ENCODE measurements at regions not wholly inside any gene's neighbourhood (a gene's known extent, or its start where the extent isn't known, plus 50 kb on each side); places are given as distances from the start of the nearest gene placed in this dataset.

- DNase-seq, result no peak
- no peaks in the 10 kb centered on the region for H3K9me3 Mint-ChIP-seq
- ATAC-seq (replicated peaks in 1 of 4), result no peak
- Histone ChIP-seq H3K9me3 (no peaks in the 10 kb centered on the region), H3K36me3 (ENCODE audit: control insufficient read depth in 2 of 2, extremely low read depth in 1 of 2, insufficient read depth in 1 of 2, low read length in 1 of 2) (no peaks in the 10 kb centered on the region), H3K27me3 (replicated peaks in 1 of 2; ENCODE audit: control insufficient read depth in 2 of 2, extremely low read depth in 1 of 2, insufficient read depth in 2 of 2, low read length in 1 of 2) (no peaks in the 10 kb centered on the region), H3K4me1 (ENCODE audit: control insufficient read depth in 1 of 2, extremely low read depth in 1 of 2, insufficient read depth in 2 of 2, low read length in 2 of 2) (no peaks in the 10 kb centered on the region), H3K4me3 (ENCODE audit: control insufficient read depth in 1 of 2, extremely low read depth in 1 of 2, low read length in 1 of 2) (no peak overlapping the region), H3K27ac (ENCODE audit: low read length) (no peak overlapping the region)
- H3K4me3 Mint-ChIP-seq, result no peak overlapping the region
- no peak overlapping the region for H3K27ac Mint-ChIP-seq
- H3K36me3 Mint-ChIP-seq, result no peaks in the 10 kb centered on the region
- CTCF ChIA-PET, result no interaction called here
- WGBS (ENCODE audit: insufficient coverage), result no CpG with 5 or more reads among the region's 2 CpGs
- H3K4me1 Mint-ChIP-seq, result no peaks in the 10 kb centered on the region
- POLR2A ChIA-PET, result no interaction called here
- H3K27me3 Mint-ChIP-seq, result peaks cover 0 to 12% of the 10 kb centered on the region in 2 donors
Observed at GRCh38 chrX:9141496-9141895, 107.6 kb upstream of the FAM9B start.

GRCh38 chrX:9144701-9145241 is 110.8 kb upstream of the FAM9B start:
- Histone ChIP-seq H3K27me3 (replicated peaks in 1 of 2; ENCODE audit: control insufficient read depth in 2 of 2, extremely low read depth in 1 of 2, insufficient read depth in 2 of 2, low read length in 1 of 2) (no peaks in the 10 kb centered on the region), H3K9me3 (no peaks in the 10 kb centered on the region), H3K27ac (ENCODE audit: low read length) (no peak overlapping the region), H3K4me3 (ENCODE audit: control insufficient read depth in 1 of 2, extremely low read depth in 1 of 2, low read length in 1 of 2) (no peak overlapping the region), H3K36me3 (ENCODE audit: control insufficient read depth in 2 of 2, extremely low read depth in 1 of 2, insufficient read depth in 1 of 2, low read length in 1 of 2) (no peaks in the 10 kb centered on the region), H3K4me1 (ENCODE audit: control insufficient read depth in 1 of 2, extremely low read depth in 1 of 2, insufficient read depth in 2 of 2, low read length in 2 of 2) (no peaks in the 10 kb centered on the region)
- POLR2A ChIA-PET, result no interaction called here
- CTCF ChIA-PET, result no interaction called here
- no CpG with 5 or more reads among the region's 13 CpGs for WGBS (ENCODE audit: insufficient coverage)
- no peaks in the 10 kb centered on the region for H3K4me1 Mint-ChIP-seq
- no peaks in the 10 kb centered on the region for H3K36me3 Mint-ChIP-seq
- peaks cover 0 to 12% of the 10 kb centered on the region in 2 donors for H3K27me3 Mint-ChIP-seq
- DNase-seq, result no peak
- no peak for ATAC-seq (replicated peaks in 1 of 4)
- H3K9me3 Mint-ChIP-seq, result no peaks in the 10 kb centered on the region
- no peak overlapping the region for H3K27ac Mint-ChIP-seq
- H3K4me3 Mint-ChIP-seq, result no peak overlapping the region

- H3K27ac Mint-ChIP-seq, result no peak overlapping the region
- peaks cover 0 to 2% (median 1%) of the 10 kb centered on the region in 3 donors for H3K9me3 Mint-ChIP-seq
- ChIA-PET CTCF (no interaction called here), POLR2A (interaction anchor here in 1 of 2 donors (0.5 kb wide), 1 partner anchor 185 kb away, joined by 3 read pairs; no protein-coding TSS in a partner anchor)
- no peaks in the 10 kb centered on the region for H3K27me3 ChIP-seq (replicated peaks in 1 of 2; ENCODE audit: control insufficient read depth in 2 of 2, extremely low read depth in 1 of 2, insufficient read depth in 2 of 2, low read length in 1 of 2)
- no peaks in the 10 kb centered on the region for H3K9me3 ChIP-seq
- no peak overlapping the region for H3K4me3 ChIP-seq (ENCODE audit: control insufficient read depth in 1 of 2, extremely low read depth in 1 of 2, low read length in 1 of 2)
- peaks cover 0 to 1% (median 0%) of the 10 kb centered on the region in 3 donors for H3K4me1 Mint-ChIP-seq
- 96% methylated on average over 4 of the region's 9 CpGs for WGBS (ENCODE audit: insufficient coverage)
- H3K36me3 ChIP-seq (ENCODE audit: control insufficient read depth in 2 of 2, extremely low read depth in 1 of 2, insufficient read depth in 1 of 2, low read length in 1 of 2), result no peaks in the 10 kb centered on the region
- ATAC-seq (replicated peaks in 1 of 4), result no peak
- no peak for DNase-seq
- H3K27me3 Mint-ChIP-seq, result peaks cover 0 to 14% of the 10 kb centered on the region in 2 donors
- no peak overlapping the region for H3K4me3 Mint-ChIP-seq
- H3K4me1 ChIP-seq (ENCODE audit: control insufficient read depth in 1 of 2, extremely low read depth in 1 of 2, insufficient read depth in 2 of 2, low read length in 2 of 2), result no peaks in the 10 kb centered on the region
- no peaks in the 10 kb centered on the region for H3K36me3 Mint-ChIP-seq
- no peak overlapping the region for H3K27ac ChIP-seq (ENCODE audit: low read length)
Observed at GRCh38 chrX:9146657-9147056, 112.7 kb upstream of the FAM9B start.

- Mint-ChIP-seq H3K27ac (no peak overlapping the region), H3K4me3 (no peak overlapping the region), H3K4me1 (peaks cover 0 to 3% (median 0%) of the 10 kb centered on the region in 3 donors), H3K36me3 (no peaks in the 10 kb centered on the region), H3K9me3 (peaks cover 0 to 4% (median 4%) of the 10 kb centered on the region in 3 donors), H3K27me3 (peaks cover 0 to 16% of the 10 kb centered on the region in 2 donors)
- Histone ChIP-seq H3K27ac (ENCODE audit: low read length) (no peak overlapping the region), H3K9me3 (no peaks in the 10 kb centered on the region), H3K4me3 (ENCODE audit: control insufficient read depth in 1 of 2, extremely low read depth in 1 of 2, low read length in 1 of 2) (no peak overlapping the region), H3K36me3 (ENCODE audit: control insufficient read depth in 2 of 2, extremely low read depth in 1 of 2, insufficient read depth in 1 of 2, low read length in 1 of 2) (no peaks in the 10 kb centered on the region), H3K27me3 (replicated peaks in 1 of 2; ENCODE audit: control insufficient read depth in 2 of 2, extremely low read depth in 1 of 2, insufficient read depth in 2 of 2, low read length in 1 of 2) (no peaks in the 10 kb centered on the region), H3K4me1 (ENCODE audit: control insufficient read depth in 1 of 2, extremely low read depth in 1 of 2, insufficient read depth in 2 of 2, low read length in 2 of 2) (no peaks in the 10 kb centered on the region)
- ATAC-seq (replicated peaks in 1 of 4) (no peak), DNase-seq (no peak)
- ChIA-PET POLR2A (interaction anchor here (0.5 to 0.6 kb wide), 2 partner anchors 185 to 1505 kb away, joined by 3 read pairs; no protein-coding TSS in a partner anchor), CTCF (no interaction called here)
- WGBS (ENCODE audit: insufficient coverage), result no CpG with 5 or more reads among the region's 5 CpGs
Observed at GRCh38 chrX:9147086-9147485, 113.2 kb upstream of the FAM9B start.

GRCh38 chrX:9147726-9148125 is 113.8 kb upstream of the FAM9B start:
- H3K4me3 Mint-ChIP-seq, result no peak overlapping the region
- H3K27me3 Mint-ChIP-seq, result peaks cover 0 to 16% of the 10 kb centered on the region in 2 donors
- ATAC-seq (replicated peaks in 1 of 4) (no peak), DNase-seq (no peak)
- Histone ChIP-seq H3K27ac (ENCODE audit: low read length) (no peak overlapping the region), H3K27me3 (replicated peaks in 1 of 2; ENCODE audit: control insufficient read depth in 2 of 2, extremely low read depth in 1 of 2, insufficient read depth in 2 of 2, low read length in 1 of 2) (no peaks in the 10 kb centered on the region), H3K4me3 (ENCODE audit: control insufficient read depth in 1 of 2, extremely low read depth in 1 of 2, low read length in 1 of 2) (no peak overlapping the region), H3K4me1 (ENCODE audit: control insufficient read depth in 1 of 2, extremely low read depth in 1 of 2, insufficient read depth in 2 of 2, low read length in 2 of 2) (no peaks in the 10 kb centered on the region), H3K9me3 (no peaks in the 10 kb centered on the region), H3K36me3 (ENCODE audit: control insufficient read depth in 2 of 2, extremely low read depth in 1 of 2, insufficient read depth in 1 of 2, low read length in 1 of 2) (no peaks in the 10 kb centered on the region)
- ChIA-PET CTCF (interaction anchor here in 1 of 2 donors (0.6 kb wide), 1 partner anchor 161 kb away, joined by 3 read pairs; no protein-coding TSS in a partner anchor), POLR2A (interaction anchor here in 1 of 2 donors (0.6 kb wide), 1 partner anchor 1504 kb away, joined by 3 read pairs; no protein-coding TSS in a partner anchor)
- no peaks in the 10 kb centered on the region for H3K36me3 Mint-ChIP-seq
- H3K27ac Mint-ChIP-seq, result no peak overlapping the region
- H3K4me1 Mint-ChIP-seq, result peaks cover 0 to 3% (median 0%) of the 10 kb centered on the region in 3 donors
- H3K9me3 Mint-ChIP-seq, result peaks cover 0 to 4% (median 4%) of the 10 kb centered on the region in 3 donors
- 60% methylated on average over 1 of the region's 7 CpGs for WGBS (ENCODE audit: insufficient coverage)

- 80% methylated on average over 3 of the region's 9 CpGs for WGBS (ENCODE audit: insufficient coverage)
- Histone ChIP-seq H3K4me1 (ENCODE audit: control insufficient read depth in 1 of 2, extremely low read depth in 1 of 2, insufficient read depth in 2 of 2, low read length in 2 of 2) (no peaks in the 10 kb centered on the region), H3K27me3 (replicated peaks in 1 of 2; ENCODE audit: control insufficient read depth in 2 of 2, extremely low read depth in 1 of 2, insufficient read depth in 2 of 2, low read length in 1 of 2) (no peaks in the 10 kb centered on the region), H3K27ac (ENCODE audit: low read length) (no peak overlapping the region), H3K4me3 (ENCODE audit: control insufficient read depth in 1 of 2, extremely low read depth in 1 of 2, low read length in 1 of 2) (no peak overlapping the region), H3K9me3 (no peaks in the 10 kb centered on the region), H3K36me3 (ENCODE audit: control insufficient read depth in 2 of 2, extremely low read depth in 1 of 2, insufficient read depth in 1 of 2, low read length in 1 of 2) (no peaks in the 10 kb centered on the region)
- Mint-ChIP-seq H3K36me3 (no peaks in the 10 kb centered on the region), H3K27me3 (peaks cover 0 to 16% of the 10 kb centered on the region in 2 donors), H3K4me3 (no peak overlapping the region), H3K27ac (no peak overlapping the region), H3K4me1 (peaks cover 0 to 12% (median 8%) of the 10 kb centered on the region in 3 donors), H3K9me3 (peaks cover 0 to 4% (median 4%) of the 10 kb centered on the region in 3 donors)
- ChIA-PET POLR2A (no interaction called here), CTCF (no interaction called here)
- DNase-seq (no peak), ATAC-seq (replicated peaks in 1 of 4) (no peak)
Observed at GRCh38 chrX:9148615-9149399, 114.9 kb upstream of the FAM9B start.
